ENCODE measurements at regions not wholly inside any gene's neighbourhood (a gene's known extent, or its start where the extent isn't known, plus 50 kb on each side); places are given as distances from the start of the nearest gene placed in this dataset.

DNA sequence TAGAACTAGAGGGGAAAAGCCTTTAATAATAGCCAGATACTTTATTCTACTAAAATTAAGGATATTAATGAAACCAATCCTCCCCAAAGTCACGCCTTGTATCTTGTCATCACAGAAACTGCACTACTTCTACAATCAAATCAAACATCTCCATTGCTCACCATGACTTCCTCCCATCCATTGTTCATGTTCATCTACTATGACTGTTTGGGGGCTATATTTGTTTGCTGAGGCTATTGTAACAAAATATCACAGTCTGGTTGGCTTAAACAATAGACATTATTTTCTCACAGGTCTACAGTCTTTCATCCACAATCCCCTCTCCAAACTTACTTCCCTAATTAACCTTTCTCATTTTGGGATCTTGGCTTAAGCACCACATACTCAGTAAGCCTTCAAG, 193.6 kb upstream of the FSCB start:
- H3K79me2 ChIP-seq (ENCODE audit: control insufficient read depth, low read length): no peaks in the 10 kb centered on the region
- no peaks in the 10 kb centered on the region for H3K27me3 ChIP-seq (ENCODE audit: control insufficient read depth, low read length)
- no peaks in the 10 kb centered on the region for H3F3A ChIP-seq (ENCODE audit: control insufficient read depth, insufficient read depth)
- H3K4me3 ChIP-seq (ENCODE audit: low read length): no peak overlapping the region
- H3K9me2 ChIP-seq (replicated peaks; ENCODE audit: control insufficient read depth, low read length): no peaks in the 10 kb centered on the region
- H3K27ac ChIP-seq (ENCODE audit: low read depth, low read length): no peak overlapping the region
- TF ChIP-seq EZH2phosphoT487 (IDR thresholded peaks at IDR 0.05; ENCODE audit: borderline replicate concordance, low read length): no peak
- TF ChIP-seq, protein P1, sequence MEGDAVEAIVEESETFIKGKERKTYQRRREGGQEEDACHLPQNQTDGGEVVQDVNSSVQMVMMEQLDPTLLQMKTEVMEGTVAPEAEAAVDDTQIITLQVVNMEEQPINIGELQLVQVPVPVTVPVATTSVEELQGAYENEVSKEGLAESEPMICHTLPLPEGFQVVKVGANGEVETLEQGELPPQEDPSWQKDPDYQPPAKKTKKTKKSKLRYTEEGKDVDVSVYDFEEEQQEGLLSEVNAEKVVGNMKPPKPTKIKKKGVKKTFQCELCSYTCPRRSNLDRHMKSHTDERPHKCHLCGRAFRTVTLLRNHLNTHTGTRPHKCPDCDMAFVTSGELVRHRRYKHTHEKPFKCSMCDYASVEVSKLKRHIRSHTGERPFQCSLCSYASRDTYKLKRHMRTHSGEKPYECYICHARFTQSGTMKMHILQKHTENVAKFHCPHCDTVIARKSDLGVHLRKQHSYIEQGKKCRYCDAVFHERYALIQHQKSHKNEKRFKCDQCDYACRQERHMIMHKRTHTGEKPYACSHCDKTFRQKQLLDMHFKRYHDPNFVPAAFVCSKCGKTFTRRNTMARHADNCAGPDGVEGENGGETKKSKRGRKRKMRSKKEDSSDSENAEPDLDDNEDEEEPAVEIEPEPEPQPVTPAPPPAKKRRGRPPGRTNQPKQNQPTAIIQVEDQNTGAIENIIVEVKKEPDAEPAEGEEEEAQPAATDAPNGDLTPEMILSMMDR (IDR thresholded peaks at IDR 0.05; ENCODE audit: low read depth, low read length, poor library complexity, severe bottlenecking): no peak
- no peaks in the 10 kb centered on the region for H3K9me3 ChIP-seq (ENCODE audit: control insufficient read depth, insufficient read depth, low read length)
- H3K4me2 ChIP-seq (ENCODE audit: low read length): no peak overlapping the region
- H3K4me1 ChIP-seq (ENCODE audit: control insufficient read depth, low read length): no peaks in the 10 kb centered on the region
- no peaks in the 10 kb centered on the region for H4K20me1 ChIP-seq (ENCODE audit: control insufficient read depth, insufficient read depth, low read depth, low read length)
- no peaks in the 10 kb centered on the region for H3K36me3 ChIP-seq (ENCODE audit: control insufficient read depth, low read length)

DNA sequence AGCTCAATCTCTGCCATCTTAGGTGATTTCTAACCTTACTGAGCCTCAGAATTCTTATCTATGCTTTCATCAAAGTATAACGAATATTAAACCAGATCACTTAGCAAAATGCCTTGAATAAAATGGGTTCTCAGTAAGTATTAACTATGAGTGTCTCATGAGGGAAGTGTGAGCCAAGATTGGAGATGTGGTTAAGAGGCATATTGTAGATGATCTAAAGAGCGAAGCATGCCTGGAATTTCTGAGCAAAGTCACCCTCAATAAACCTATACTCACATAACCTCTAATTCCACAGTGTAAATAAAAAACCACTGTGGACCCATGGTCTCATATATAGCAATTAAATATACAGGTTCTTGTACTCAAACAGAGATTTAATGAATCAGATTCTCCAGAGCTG, 193.1 kb upstream of the FSCB start:
- TF ChIP-seq, protein P1 (IDR thresholded peaks at IDR 0.05; ENCODE audit: low read depth, low read length, poor library complexity, severe bottlenecking): no peak
- no peak for TF ChIP-seq EZH2phosphoT487 (IDR thresholded peaks at IDR 0.05; ENCODE audit: borderline replicate concordance, low read length)
- H3K36me3 ChIP-seq (ENCODE audit: control insufficient read depth, low read length): no peaks in the 10 kb centered on the region
- no peaks in the 10 kb centered on the region for H3K4me1 ChIP-seq (ENCODE audit: control insufficient read depth, low read length)

DNA sequence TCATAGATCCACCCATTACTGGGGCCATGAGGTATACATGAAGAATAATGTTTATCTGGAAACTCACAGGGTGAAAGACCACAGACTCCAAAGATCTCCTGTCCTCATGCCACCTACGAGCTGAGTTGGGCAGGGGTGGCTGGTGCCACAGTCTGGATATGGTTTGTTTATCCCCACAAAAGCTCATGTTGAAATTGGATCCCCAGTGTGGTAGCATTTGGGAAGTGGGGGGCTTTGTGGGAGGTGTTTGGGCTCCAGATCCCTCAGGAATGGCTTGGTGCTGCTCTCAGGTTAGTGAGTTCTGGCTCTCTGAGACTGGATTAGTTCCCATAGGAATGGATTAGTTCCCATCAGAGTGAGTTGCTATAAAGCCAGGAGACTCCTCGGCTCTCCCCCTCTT, 192.3 kb upstream of the FSCB start:
- Histone ChIP-seq H3K36me3 (ENCODE audit: control insufficient read depth, low read length) (no peaks in the 10 kb centered on the region), H3K4me1 (ENCODE audit: control insufficient read depth, low read length) (no peaks in the 10 kb centered on the region), H3K27me3 (ENCODE audit: control insufficient read depth, low read length) (no peaks in the 10 kb centered on the region), H4K20me1 (ENCODE audit: control insufficient read depth, insufficient read depth, low read depth, low read length) (no peaks in the 10 kb centered on the region), H3K9me3 (ENCODE audit: control insufficient read depth, insufficient read depth, low read length) (no peaks in the 10 kb centered on the region), H3F3A (ENCODE audit: control insufficient read depth, insufficient read depth) (no peaks in the 10 kb centered on the region), H3K4me2 (ENCODE audit: low read length) (no peak overlapping the region), H3K4me3 (ENCODE audit: low read length) (no peak overlapping the region), H3K9me2 (replicated peaks; ENCODE audit: control insufficient read depth, low read length) (no peaks in the 10 kb centered on the region), H3K27ac (ENCODE audit: low read depth, low read length) (no peak overlapping the region), H3K79me2 (ENCODE audit: control insufficient read depth, low read length) (no peaks in the 10 kb centered on the region)
- no peak for TF ChIP-seq EZH2phosphoT487 (IDR thresholded peaks at IDR 0.05; ENCODE audit: borderline replicate concordance, low read length)
- TF ChIP-seq, protein P1 (IDR thresholded peaks at IDR 0.05; ENCODE audit: low read depth, low read length, poor library complexity, severe bottlenecking): no peak

More for the DNA sequence above, 193.1 kb upstream of the FSCB start:
- Histone ChIP-seq H3K27me3 (ENCODE audit: control insufficient read depth, low read length) (no peaks in the 10 kb centered on the region), H3K9me2 (replicated peaks; ENCODE audit: control insufficient read depth, low read length) (no peaks in the 10 kb centered on the region), H3K27ac (ENCODE audit: low read depth, low read length) (no peak overlapping the region), H3K9me3 (ENCODE audit: control insufficient read depth, insufficient read depth, low read length) (no peaks in the 10 kb centered on the region), H3F3A (ENCODE audit: control insufficient read depth, insufficient read depth) (no peaks in the 10 kb centered on the region), H3K79me2 (ENCODE audit: control insufficient read depth, low read length) (no peaks in the 10 kb centered on the region), H4K20me1 (ENCODE audit: control insufficient read depth, insufficient read depth, low read depth, low read length) (no peaks in the 10 kb centered on the region), H3K4me3 (ENCODE audit: low read length) (no peak overlapping the region), H3K4me2 (ENCODE audit: low read length) (no peak overlapping the region)

DNA sequence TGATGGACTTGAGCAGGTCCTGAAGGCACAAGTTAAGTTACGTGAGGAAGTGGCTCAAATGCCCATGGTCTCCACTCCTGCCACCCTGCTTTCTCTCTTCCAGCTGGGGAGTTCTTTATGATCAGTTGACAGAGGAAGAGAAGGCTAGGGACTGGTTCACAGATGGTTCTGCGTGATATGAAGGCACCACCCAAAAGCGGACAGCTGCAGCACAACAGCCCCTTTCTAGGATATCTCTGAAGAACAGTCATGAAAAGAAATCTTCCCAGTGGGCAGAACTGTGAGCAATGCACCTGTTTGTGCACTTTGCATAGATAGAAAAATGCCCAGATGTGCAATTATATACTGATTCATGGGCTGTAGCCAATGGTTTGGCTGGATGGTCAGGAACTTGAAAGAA, 162.4 kb upstream of the FSCB start:
- no peaks in the 10 kb centered on the region for H3K4me1 ChIP-seq (ENCODE audit: control insufficient read depth, low read length)
- H3F3A ChIP-seq (ENCODE audit: control insufficient read depth, insufficient read depth): no peaks in the 10 kb centered on the region
- H3K4me3 ChIP-seq (ENCODE audit: low read length): no peak overlapping the region
- no peak overlapping the region for H3K27ac ChIP-seq (ENCODE audit: low read depth, low read length)
- H3K9me3 ChIP-seq (ENCODE audit: control insufficient read depth, insufficient read depth, low read length): no peaks in the 10 kb centered on the region
- no peaks in the 10 kb centered on the region for H3K27me3 ChIP-seq (ENCODE audit: control insufficient read depth, low read length)
- no peaks in the 10 kb centered on the region for H3K79me2 ChIP-seq (ENCODE audit: control insufficient read depth, low read length)
- H3K4me2 ChIP-seq (ENCODE audit: low read length): no peak overlapping the region
- H3K36me3 ChIP-seq (ENCODE audit: control insufficient read depth, low read length): no peaks in the 10 kb centered on the region
- no peaks in the 10 kb centered on the region for H4K20me1 ChIP-seq (ENCODE audit: control insufficient read depth, insufficient read depth, low read depth, low read length)
- TF ChIP-seq, protein P1 (IDR thresholded peaks at IDR 0.05; ENCODE audit: low read depth, low read length, poor library complexity, severe bottlenecking): no peak
- TF ChIP-seq EZH2phosphoT487 (IDR thresholded peaks at IDR 0.05; ENCODE audit: borderline replicate concordance, low read length): no peak
- H3K9me2 ChIP-seq (replicated peaks; ENCODE audit: control insufficient read depth, low read length): no peaks in the 10 kb centered on the region

All from DOHH2 (cell line).